ENCODE measurements at regions not wholly inside any gene's neighbourhood (a gene's known extent, or its start where the extent isn't known, plus 50 kb on each side); places are given as distances from the start of the nearest gene placed in this dataset.

DNA sequence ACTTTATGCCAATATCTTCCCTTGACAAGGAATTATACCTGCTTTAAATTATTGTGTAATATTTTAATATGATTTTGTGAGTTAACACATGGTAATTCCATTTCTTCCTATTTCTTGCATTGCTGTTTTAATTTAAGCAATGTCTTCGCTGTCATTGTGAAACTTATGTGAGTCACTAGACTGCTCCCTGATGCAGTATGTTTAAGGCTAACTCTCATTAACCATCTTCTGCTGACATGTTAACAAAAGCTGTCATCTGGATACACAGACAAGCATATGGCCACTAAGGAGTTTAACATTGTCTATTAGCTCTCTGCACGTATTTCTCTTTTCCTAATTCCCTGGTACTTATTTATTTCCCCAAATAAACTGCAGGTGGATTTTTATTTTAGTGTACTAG lies 980.8 kb upstream of the CTNND2 start:
- 79% methylated on average over 2 of the region's 2 CpGs for WGBS, 2 donors
- H3K4me3 ChIP-seq: no peak overlapping the region
- DNase-seq (no peak), ATAC-seq (ENCODE audit: low FRiP score in 2 of 2) (no peak)
- no peaks in the 10 kb centered on the region for H3K27me3 ChIP-seq
- no peaks in the 10 kb centered on the region for H3K36me3 ChIP-seq
- no peaks in the 10 kb centered on the region for H3K4me1 ChIP-seq
- H3K27ac ChIP-seq: no peak overlapping the region
- TF ChIP-seq EP300 (IDR thresholded peaks at IDR 0.05) (no peak), POLR2AphosphoS5 (IDR thresholded peaks at IDR 0.05) (no peak), POLR2A (IDR thresholded peaks at IDR 0.05) (no peak)
- TF ChIP-seq, protein P1, sequence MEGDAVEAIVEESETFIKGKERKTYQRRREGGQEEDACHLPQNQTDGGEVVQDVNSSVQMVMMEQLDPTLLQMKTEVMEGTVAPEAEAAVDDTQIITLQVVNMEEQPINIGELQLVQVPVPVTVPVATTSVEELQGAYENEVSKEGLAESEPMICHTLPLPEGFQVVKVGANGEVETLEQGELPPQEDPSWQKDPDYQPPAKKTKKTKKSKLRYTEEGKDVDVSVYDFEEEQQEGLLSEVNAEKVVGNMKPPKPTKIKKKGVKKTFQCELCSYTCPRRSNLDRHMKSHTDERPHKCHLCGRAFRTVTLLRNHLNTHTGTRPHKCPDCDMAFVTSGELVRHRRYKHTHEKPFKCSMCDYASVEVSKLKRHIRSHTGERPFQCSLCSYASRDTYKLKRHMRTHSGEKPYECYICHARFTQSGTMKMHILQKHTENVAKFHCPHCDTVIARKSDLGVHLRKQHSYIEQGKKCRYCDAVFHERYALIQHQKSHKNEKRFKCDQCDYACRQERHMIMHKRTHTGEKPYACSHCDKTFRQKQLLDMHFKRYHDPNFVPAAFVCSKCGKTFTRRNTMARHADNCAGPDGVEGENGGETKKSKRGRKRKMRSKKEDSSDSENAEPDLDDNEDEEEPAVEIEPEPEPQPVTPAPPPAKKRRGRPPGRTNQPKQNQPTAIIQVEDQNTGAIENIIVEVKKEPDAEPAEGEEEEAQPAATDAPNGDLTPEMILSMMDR (IDR thresholded peaks at IDR 0.05): no peak
- H3K9me3 ChIP-seq: no peaks in the 10 kb centered on the region

DNA sequence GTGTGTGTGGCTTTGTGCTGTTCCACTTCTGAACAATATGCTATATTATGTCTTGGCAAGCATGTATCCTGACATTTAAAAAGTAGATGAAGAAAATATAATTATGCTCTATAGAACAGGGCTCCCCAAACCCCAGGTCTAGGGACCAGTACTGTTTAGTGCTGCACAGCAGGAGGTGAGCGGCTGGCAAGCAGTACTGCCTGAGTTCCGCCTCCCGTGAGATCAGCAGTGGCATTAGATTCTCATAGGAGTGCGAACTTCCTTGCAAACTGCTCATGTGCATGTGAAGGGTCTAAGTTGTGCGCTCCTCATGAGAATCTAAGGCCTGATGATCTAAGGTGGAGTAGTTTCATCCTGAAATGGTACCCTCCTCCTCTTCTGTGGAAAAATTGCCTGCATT lies 979.1 kb upstream of the CTNND2 start:
- no peaks in the 10 kb centered on the region for H3K27me3 ChIP-seq
- H3K36me3 ChIP-seq: no peaks in the 10 kb centered on the region
- no peak for ATAC-seq (ENCODE audit: low FRiP score in 2 of 2)
- 84 to 93% methylated on average over 5 of the region's 5 CpGs for WGBS, 2 donors
- DNase-seq: no peak
- TF ChIP-seq, protein P1 (IDR thresholded peaks at IDR 0.05): no peak
- TF ChIP-seq POLR2AphosphoS5 (IDR thresholded peaks at IDR 0.05): no peak
- no peak for TF ChIP-seq POLR2A (IDR thresholded peaks at IDR 0.05)
- TF ChIP-seq EP300 (IDR thresholded peaks at IDR 0.05): no peak
- no peak overlapping the region for H3K27ac ChIP-seq
- no peaks in the 10 kb centered on the region for H3K4me1 ChIP-seq
- no peak overlapping the region for H3K4me3 ChIP-seq
- H3K9me3 ChIP-seq: no peaks in the 10 kb centered on the region

DNA sequence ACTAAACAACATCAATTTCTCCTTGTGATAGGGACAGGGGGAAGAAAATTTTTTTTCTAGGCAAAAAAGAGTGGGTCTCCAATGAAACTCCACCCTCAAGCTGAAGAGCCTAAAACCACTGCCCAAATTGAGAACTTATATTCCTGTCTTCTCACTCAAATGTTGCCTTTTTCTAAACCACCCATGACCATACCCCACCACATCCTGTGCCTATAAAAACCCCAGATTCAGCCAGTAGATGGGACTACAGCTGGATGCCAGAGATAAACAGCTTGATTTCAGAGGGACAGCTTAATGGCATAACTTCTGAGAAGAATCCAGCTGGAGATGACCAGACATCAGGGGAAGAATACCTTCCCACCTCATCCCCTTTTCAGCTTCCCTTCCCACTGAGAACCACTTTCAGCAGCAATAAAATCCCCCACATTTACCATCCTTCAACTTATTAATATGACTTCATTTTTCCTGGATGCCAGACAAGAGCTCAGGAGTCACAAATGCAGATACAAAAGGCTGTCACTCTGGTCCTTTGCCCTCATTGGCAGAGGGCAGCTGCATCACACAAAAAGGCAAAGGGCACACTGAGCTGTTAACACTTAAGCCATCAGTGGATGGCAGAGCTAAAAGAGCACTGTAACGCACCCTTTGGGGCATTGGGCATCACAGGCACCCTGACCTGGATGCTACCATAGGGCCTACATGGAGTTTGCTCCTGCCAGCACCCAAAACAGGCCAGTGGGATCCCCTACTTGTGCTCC lies 972.5 kb upstream of the CTNND2 start:
- Histone ChIP-seq H3K4me3 (no peak overlapping the region), H3K27me3 (no peaks in the 10 kb centered on the region), H3K9me3 (peaks cover 0 to 4% (median 0%) of the 10 kb centered on the region in 4 donors), H3K27ac (no peak overlapping the region), H3K36me3 (no peaks in the 10 kb centered on the region), H3K4me1 (no peaks in the 10 kb centered on the region)
- WGBS, 2 donors: 50% methylated on average over 1 of the region's 1 CpG; no CpG with 5 or more reads in 1 of the 2 donors
- no peak for ATAC-seq (ENCODE audit: low FRiP score in 2 of 2)
- DNase-seq: no peak
- TF ChIP-seq, protein P1 (IDR thresholded peaks at IDR 0.05): no peak
- TF ChIP-seq POLR2A (IDR thresholded peaks at IDR 0.05) (no peak), POLR2AphosphoS5 (IDR thresholded peaks at IDR 0.05) (no peak), EP300 (IDR thresholded peaks at IDR 0.05) (no peak)

- DNase-seq: no peak
- ATAC-seq (ENCODE audit: low FRiP score in 2 of 2): no peak
- 71 to 81% methylated on average over 1 of the region's 1 CpG for WGBS, 2 donors
- Histone ChIP-seq H3K4me1 (no peaks in the 10 kb centered on the region), H3K4me3 (no peak overlapping the region), H3K27me3 (no peaks in the 10 kb centered on the region), H3K27ac (no peak overlapping the region), H3K9me3 (no peaks in the 10 kb centered on the region), H3K36me3 (no peaks in the 10 kb centered on the region)
- TF ChIP-seq EP300 (IDR thresholded peaks at IDR 0.05) (no peak), POLR2A (IDR thresholded peaks at IDR 0.05) (no peak), POLR2AphosphoS5 (IDR thresholded peaks at IDR 0.05) (no peak)
- TF ChIP-seq, protein P1 (IDR thresholded peaks at IDR 0.05): no peak
Measured at GRCh38 chr5:12870872-12871539, 966.8 kb upstream of the CTNND2 start.

Data from upper lobe of left lung (tissue), 6 donors.